Activated CD8-positive, alpha-beta memory T cell treated with anti-CD3 and anti-CD28 coated beads, Interleukin-2, amount 50 U/mL, for 24 hours (primary cell): ENCODE measurements at regions not wholly inside any gene's neighbourhood (a gene's known extent, or its start where the extent isn't known, plus 50 kb on each side); places are given as distances from the start of the nearest gene placed in this dataset.
"Not testable (repeated sequence)": the region's sequence is repeated elsewhere in the genome, so short reads cannot be mapped to it uniquely, and the experiment has no call there.

Experiments used
- DNase-seq: peaks from one replicate; pipeline ENCODE4 v3.0.0-alpha.2; 2020; ENCODE audit errors: extremely low read depth

- not testable (repeated sequence) for DNase-seq
These were observed 603.7 kb downstream of the TMEM121 start for GRCh38 chr14:106129904-106130661.

GRCh38 chr14:106133126-106133525 is 606.7 kb downstream of the TMEM121 start:
- DNase-seq, result not testable (repeated sequence)

DNA sequence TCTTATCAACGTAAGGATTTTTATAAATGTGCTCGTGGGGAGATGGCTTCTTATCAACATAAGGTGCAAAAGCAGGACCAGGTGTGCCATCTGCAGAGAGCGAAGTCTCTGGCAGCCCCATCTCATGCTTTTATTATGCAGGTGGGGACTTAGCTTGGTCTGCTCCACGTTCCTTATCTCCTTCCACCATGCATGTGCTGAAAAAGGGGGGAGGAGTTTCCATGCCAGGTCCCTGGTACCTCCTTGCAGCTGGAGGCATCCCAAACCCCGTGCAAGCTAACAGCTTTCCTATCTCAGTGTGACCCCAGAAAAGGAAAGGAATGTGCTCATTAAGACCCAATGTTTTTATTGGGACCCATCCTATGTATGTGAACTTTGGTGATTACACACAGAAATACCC is 608.5 kb downstream of the TMEM121 start:
- no peak for DNase-seq

- no peak for DNase-seq
These were observed 615.1 kb downstream of the TMEM121 start for GRCh38 chr14:106141242-106142220.

- not testable (repeated sequence) for DNase-seq
These were observed 619.3 kb downstream of the TMEM121 start for GRCh38 chr14:106145731-106146130.

- peak; percentile 54 for DNase-seq
These were observed 627.1 kb downstream of the TMEM121 start for GRCh38 chr14:106153362-106153955.

DNA sequence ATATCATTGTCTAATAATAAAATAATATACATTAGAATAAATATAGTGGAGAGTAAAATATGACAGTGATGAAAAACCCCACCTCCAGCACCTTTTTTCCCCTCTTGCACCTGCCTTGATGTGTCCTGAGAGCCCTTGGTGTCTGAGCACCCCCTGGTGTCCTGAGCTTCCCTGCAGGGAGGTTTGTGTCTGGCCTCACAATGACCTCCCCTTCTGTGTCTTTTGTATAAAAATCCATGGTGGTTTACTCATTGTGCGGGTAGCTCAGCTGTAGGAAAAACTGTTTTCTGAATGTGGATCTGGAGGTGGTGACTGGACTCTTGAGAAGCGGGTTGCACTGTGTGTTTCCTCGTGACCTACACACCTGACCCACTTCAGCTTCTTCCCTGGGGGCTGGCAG is 636.9 kb downstream of the TMEM121 start:
- DNase-seq, result no peak

DNA sequence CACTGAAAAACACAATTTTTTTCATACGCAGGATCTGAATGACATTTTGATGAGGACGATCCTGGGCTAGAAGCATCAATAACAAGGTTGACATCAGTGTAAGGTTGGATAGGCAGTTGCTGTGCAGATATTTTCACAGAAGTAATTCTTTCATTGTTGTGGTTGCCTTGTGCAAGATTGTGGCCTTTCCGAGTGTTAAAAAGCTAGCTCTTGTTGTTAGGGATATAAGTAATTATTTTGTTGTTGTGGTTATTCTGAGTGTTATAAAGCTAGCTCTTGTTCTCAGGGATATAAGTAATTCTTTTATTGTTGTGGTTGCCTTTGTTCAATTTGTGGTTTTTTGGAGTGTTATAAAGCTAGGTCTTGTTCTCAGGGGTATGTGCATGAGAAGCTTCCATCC is 637.4 kb downstream of the TMEM121 start:
- not testable (repeated sequence) for DNase-seq

- no peak for DNase-seq
These were observed 639.8 kb downstream of the TMEM121 start for GRCh38 chr14:106166232-106166631.

- no peak for DNase-seq
These were observed 640.3 kb downstream of the TMEM121 start for GRCh38 chr14:106166650-106167204.

GRCh38 chr14:106170163-106170658 is 643.8 kb downstream of the TMEM121 start:
- peak; percentile 32 for DNase-seq

GRCh38 chr14:106174206-106174605 is 647.8 kb downstream of the TMEM121 start:
- no peak for DNase-seq

DNA sequence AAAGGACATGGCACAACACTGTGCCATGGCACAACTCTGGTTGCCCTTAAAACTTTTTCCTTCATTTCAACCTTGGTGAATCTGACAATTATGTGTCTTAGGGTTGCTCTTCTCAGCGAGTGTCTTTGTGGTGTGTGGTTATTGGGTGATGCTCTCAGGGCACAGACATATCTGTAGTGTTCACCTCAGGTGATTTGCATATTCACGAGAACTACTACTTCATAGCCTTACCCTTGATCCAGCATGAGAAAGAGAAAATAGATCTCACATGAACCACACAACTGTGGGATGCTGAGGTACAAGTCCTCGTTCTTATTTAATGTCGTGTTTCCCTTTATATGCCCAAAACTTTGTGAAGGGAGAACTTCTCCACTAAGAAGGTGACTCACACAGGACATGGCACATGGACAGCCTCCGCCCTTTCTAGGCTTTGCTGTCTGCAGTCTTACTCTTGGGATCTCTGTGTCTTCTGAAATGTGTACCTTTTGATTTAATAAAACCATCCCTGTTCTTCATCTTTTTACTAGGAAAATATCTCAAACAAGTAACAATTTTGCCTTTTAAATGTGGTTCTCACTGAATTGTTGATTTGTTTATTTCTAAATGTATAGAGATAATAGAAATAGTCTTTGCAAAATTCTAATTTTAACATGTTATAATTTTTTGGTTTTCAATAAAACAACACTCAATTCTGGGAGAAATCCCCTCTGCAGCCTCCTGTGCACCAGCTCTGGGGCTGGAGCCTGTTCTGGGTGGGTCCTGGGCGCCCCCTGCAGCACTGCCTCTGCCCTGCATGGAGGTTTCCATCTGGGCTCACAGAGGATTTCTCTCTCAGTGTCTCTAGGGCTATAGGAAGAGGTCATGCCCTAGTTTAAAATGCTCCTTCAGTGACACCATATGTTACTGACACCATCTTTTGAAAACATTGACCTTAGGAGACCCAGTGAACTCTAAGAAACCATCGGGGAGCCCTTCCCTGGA is 651.2 kb downstream of the TMEM121 start:
- not testable (repeated sequence) for DNase-seq

GRCh38 chr14:106179761-106180160 is 653.4 kb downstream of the TMEM121 start:
- no peak for DNase-seq

DNA sequence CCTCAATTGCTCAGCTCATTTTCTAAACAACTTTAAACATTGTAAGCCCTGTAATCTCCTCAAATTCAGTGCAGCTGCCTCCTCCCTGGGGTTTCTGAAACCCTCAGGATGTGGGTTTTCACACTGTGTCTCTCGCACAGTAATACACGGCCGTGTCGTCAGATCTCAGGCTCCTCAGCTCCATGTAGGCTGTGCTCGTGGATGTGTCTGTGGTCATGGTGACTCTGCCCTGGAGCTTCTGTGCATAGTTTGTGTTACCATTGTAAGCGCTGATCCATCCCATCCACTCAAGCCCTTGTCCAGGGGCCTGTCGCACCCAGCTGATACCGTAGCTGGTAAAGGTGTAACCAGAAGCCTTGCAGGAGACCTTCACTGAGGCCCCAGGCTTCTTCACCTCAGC is 658.4 kb downstream of the TMEM121 start:
- DNase-seq, result not testable (repeated sequence)

- DNase-seq, result not testable (repeated sequence)
These were observed 658.9 kb downstream of the TMEM121 start for GRCh38 chr14:106185174-106185836.

DNA sequence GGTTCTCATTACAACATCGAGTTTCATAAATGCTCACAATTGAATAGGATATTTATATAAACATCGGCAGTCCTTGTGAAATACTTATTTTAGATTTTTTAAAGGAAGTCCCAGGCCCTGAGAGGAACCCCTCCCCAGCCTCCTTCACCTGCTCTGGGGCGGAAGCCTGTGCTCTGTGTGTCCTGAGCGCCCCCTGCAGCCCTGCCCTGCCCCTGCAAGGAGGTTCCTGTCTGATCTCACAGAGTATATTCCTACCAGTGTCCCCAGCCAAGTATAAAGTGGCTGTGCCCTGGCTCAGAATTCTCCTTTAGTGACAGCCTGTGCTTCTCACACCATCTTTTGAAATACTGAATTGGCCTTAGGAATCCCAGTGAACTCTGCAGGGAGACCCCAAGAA is 659.5 kb downstream of the TMEM121 start:
- DNase-seq, result no peak

DNA sequence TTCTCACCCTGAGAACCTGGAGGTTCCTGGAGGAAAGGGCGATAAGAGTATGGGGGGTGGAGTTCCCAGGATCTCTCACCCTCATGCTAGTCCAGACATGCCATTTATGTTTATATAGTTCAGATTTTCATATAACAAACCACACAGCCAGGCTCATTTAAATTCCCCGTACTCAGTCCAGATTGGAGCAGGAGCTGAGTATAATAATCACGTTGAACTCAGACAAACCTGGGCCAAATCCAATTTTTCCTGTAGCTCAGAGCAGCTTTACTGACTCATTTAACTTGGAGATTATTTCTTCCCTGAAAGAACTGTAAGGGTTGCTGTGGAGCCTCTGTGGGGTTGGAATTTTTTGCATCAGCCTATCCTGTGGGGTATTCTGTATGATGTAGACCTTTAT is 660.8 kb downstream of the TMEM121 start:
- DNase-seq, result no peak

GRCh38 chr14:106192701-106193100 is 666.3 kb downstream of the TMEM121 start:
- DNase-seq, result not testable (repeated sequence)

DNA sequence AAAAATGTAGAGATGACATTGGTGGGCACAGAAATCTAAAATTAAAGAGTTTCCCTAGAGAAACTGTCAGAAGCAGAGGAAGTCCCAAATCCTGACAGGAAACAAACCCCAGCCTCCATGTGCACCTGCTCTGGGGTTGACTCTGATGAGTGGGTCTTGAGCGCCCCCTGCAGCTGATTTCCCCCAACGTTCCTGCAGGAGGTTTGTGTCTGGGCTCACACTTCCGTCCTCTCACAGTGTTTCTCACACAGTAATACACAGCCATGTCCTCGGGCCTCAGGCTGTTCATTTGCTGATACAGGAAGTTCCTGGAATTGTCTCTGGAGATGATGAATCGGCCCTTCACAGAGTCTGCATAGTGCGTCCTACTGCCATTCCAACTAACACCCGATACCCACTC is 670.1 kb downstream of the TMEM121 start:
- DNase-seq, result not testable (repeated sequence)
